ENCODE measurements at regions not wholly inside any gene's neighbourhood (a gene's known extent, or its start where the extent isn't known, plus 50 kb on each side); places are given as distances from the start of the nearest gene placed in this dataset.

- no peak for TF ChIP-seq EZH2 (conservative IDR thresholded peaks at IDR 0.05; ENCODE audit: low read depth, low read length)
- TF ChIP-seq ZNF484 (CRISPR knock-in tag; IDR thresholded peaks at IDR 0.05; ENCODE audit: borderline replicate concordance, low read depth), result no peak
- TF ChIP-seq, protein P1, sequence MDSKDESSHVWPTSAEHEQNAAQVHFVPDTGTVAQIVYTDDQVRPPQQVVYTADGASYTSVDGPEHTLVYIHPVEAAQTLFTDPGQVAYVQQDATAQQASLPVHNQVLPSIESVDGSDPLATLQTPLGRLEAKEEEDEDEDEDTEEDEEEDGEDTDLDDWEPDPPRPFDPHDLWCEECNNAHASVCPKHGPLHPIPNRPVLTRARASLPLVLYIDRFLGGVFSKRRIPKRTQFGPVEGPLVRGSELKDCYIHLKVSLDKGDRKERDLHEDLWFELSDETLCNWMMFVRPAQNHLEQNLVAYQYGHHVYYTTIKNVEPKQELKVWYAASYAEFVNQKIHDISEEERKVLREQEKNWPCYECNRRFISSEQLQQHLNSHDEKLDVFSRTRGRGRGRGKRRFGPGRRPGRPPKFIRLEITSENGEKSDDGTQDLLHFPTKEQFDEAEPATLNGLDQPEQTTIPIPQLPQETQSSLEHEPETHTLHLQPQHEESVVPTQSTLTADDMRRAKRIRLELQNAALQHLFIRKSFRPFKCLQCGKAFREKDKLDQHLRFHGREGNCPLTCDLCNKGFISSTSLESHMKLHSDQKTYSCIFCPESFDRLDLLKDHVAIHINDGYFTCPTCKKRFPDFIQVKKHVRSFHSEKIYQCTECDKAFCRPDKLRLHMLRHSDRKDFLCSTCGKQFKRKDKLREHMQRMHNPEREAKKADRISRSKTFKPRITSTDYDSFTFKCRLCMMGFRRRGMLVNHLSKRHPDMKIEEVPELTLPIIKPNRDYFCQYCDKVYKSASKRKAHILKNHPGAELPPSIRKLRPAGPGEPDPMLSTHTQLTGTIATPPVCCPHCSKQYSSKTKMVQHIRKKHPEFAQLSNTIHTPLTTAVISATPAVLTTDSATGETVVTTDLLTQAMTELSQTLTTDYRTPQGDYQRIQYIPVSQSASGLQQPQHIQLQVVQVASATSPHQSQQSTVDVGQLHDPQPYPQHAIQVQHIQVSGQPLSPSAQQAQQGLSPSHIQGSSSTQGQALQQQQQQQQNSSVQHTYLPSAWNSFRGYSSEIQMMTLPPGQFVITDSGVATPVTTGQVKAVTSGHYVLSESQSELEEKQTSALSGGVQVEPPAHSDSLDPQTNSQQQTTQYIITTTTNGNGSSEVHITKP (CRISPR knock-in tag; IDR thresholded peaks at IDR 0.05; ENCODE audit: low read depth), result no peak
- TF ChIP-seq, protein P2, sequence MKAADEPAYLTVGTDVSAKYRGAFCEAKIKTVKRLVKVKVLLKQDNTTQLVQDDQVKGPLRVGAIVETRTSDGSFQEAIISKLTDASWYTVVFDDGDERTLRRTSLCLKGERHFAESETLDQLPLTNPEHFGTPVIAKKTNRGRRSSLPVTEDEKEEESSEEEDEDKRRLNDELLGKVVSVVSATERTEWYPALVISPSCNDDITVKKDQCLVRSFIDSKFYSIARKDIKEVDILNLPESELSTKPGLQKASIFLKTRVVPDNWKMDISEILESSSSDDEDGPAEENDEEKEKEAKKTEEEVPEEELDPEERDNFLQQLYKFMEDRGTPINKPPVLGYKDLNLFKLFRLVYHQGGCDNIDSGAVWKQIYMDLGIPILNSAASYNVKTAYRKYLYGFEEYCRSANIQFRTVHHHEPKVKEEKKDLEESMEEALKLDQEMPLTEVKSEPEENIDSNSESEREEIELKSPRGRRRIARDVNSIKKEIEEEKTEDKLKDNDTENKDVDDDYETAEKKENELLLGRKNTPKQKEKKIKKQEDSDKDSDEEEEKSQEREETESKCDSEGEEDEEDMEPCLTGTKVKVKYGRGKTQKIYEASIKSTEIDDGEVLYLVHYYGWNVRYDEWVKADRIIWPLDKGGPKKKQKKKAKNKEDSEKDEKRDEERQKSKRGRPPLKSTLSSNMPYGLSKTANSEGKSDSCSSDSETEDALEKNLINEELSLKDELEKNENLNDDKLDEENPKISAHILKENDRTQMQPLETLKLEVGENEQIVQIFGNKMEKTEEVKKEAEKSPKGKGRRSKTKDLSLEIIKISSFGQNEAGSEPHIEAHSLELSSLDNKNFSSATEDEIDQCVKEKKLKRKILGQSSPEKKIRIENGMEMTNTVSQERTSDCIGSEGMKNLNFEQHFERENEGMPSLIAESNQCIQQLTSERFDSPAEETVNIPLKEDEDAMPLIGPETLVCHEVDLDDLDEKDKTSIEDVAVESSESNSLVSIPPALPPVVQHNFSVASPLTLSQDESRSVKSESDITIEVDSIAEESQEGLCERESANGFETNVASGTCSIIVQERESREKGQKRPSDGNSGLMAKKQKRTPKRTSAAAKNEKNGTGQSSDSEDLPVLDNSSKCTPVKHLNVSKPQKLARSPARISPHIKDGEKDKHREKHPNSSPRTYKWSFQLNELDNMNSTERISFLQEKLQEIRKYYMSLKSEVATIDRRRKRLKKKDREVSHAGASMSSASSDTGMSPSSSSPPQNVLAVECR (CRISPR knock-in tag; IDR thresholded peaks at IDR 0.05; ENCODE audit: borderline replicate concordance), result no peak; the same call in 1 of the 2 replicates
- TF ChIP-seq TRIM24 (CRISPR knock-in tag; IDR thresholded peaks at IDR 0.05), result no peak
- TF ChIP-seq, protein P3, sequence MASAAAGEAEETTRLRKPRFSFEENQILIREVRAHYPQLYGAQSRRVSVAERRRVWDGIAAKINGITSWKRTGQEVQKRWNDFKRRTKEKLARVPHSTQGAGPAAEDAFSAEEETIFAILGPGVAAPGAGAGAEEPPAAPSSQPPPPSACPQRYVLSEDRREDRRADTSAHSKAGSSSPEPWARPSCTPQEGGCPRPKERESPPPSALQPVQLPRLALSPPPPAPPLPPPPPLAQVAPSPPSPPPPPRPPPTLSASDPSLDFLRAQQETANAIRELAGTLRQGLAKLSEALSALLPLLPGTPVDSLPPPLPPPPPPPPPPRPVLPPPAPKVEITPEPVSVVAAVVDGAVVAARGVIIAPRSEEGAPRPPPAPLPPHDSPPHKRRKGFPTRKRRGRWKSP (CRISPR knock-in tag; IDR thresholded peaks at IDR 0.05), result no peak
- TF ChIP-seq, protein P4, sequence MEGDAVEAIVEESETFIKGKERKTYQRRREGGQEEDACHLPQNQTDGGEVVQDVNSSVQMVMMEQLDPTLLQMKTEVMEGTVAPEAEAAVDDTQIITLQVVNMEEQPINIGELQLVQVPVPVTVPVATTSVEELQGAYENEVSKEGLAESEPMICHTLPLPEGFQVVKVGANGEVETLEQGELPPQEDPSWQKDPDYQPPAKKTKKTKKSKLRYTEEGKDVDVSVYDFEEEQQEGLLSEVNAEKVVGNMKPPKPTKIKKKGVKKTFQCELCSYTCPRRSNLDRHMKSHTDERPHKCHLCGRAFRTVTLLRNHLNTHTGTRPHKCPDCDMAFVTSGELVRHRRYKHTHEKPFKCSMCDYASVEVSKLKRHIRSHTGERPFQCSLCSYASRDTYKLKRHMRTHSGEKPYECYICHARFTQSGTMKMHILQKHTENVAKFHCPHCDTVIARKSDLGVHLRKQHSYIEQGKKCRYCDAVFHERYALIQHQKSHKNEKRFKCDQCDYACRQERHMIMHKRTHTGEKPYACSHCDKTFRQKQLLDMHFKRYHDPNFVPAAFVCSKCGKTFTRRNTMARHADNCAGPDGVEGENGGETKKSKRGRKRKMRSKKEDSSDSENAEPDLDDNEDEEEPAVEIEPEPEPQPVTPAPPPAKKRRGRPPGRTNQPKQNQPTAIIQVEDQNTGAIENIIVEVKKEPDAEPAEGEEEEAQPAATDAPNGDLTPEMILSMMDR (CRISPR knock-in tag; IDR thresholded peaks at IDR 0.05), result peak; percentile 97
- no peak for TF ChIP-seq GLI4 (CRISPR knock-in tag; IDR thresholded peaks at IDR 0.05; ENCODE audit: borderline replicate concordance)
- TF ChIP-seq RAD21 (CRISPR knock-in tag; IDR thresholded peaks at IDR 0.05), result peak; percentile 98
- 0 out of 2 replicates have a peak, but pooled peaks have one; percentile 18 for TF ChIP-seq NFE2L2 (IDR thresholded peaks at IDR 0.05; ENCODE audit: low read length)
- TF ChIP-seq, protein P5, sequence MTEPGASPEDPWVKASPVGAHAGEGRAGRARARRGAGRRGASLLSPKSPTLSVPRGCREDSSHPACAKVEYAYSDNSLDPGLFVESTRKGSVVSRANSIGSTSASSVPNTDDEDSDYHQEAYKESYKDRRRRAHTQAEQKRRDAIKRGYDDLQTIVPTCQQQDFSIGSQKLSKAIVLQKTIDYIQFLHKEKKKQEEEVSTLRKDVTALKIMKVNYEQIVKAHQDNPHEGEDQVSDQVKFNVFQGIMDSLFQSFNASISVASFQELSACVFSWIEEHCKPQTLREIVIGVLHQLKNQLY (CRISPR knock-in tag; IDR thresholded peaks at IDR 0.05), result no peak
These were observed 122.8 kb upstream of the COL21A1 start for GRCh38 chr6:56370127-56370540.

Measured in HepG2 (cell line).